Smooth muscle cell (in vitro differentiated cells): ENCODE measurements at regions not wholly inside any gene's neighbourhood (a gene's known extent, or its start where the extent isn't known, plus 50 kb on each side); places are given as distances from the start of the nearest gene placed in this dataset.

Experiments
- DNase-seq: peaks from one replicate; lab custom pipeline; 2025; ENCODE audit not compliant: unreplicated experiment; lab: John Stamatoyannopoulos, UW
- H2AFZ ChIP-seq: fragments of 200-600 bp; sonication (generic); 2 replicates; pipeline ENCODE4 v1.6.0; 2016; ENCODE audit warnings: antibody characterized with exemption, low read depth, mild to moderate bottlenecking
- H3F3A ChIP-seq: fragments of 200-600 bp; sonication (generic); 2 replicates; pipeline ENCODE4 v1.6.0; 2017; ENCODE audit warnings: antibody characterized with exemption, low read depth
- H3K27ac ChIP-seq: fragments of 200-600 bp; sonication (generic); 2 replicates; pipeline ENCODE4 v1.5.1; 2016; ENCODE audit warnings: low read depth, mild to moderate bottlenecking
- H3K27me3 ChIP-seq: fragments of 200-600 bp; sonication (generic); 2 replicates; pipeline ENCODE4 v1.6.1; 2016; ENCODE audit warnings: low read depth, mild to moderate bottlenecking
- H3K36me3 ChIP-seq: fragments of 200-600 bp; sonication (generic); 2 replicates; pipeline ENCODE4 v1.5.1; 2016; ENCODE audit warnings: low read depth
- H3K4me1 ChIP-seq: fragments of 200-600 bp; sonication (generic); 2 replicates; pipeline ENCODE4 v1.5.1; 2016; ENCODE audit warnings: low read depth
- H3K4me2 ChIP-seq: fragments of 200-600 bp; sonication (generic); 2 replicates; pipeline ENCODE4 v1.6.0; 2016; ENCODE audit warnings: mild to moderate bottlenecking
- H3K4me3 ChIP-seq: fragments of 200-600 bp; sonication (generic); 2 replicates; pipeline ENCODE4 v1.5.1; 2016; ENCODE audit warnings: mild to moderate bottlenecking
- H3K79me2 ChIP-seq: fragments of 200-600 bp; sonication (generic); 2 replicates; pipeline ENCODE4 v1.6.0; 2016; ENCODE audit warnings: low read depth, mild to moderate bottlenecking
- H3K9ac ChIP-seq: fragments of 200-600 bp; sonication (generic); 2 replicates; pipeline ENCODE4 v1.6.0; 2016; ENCODE audit warnings: low read depth
- H3K9me3 ChIP-seq: fragments of 200-600 bp; sonication (generic); replicated peaks from 2 replicates; pipeline ENCODE4 v1.5.1; 2016; ENCODE audit warnings: low read depth
- H4K20me1 ChIP-seq: fragments of 200-600 bp; sonication (generic); 2 replicates; pipeline ENCODE4 v1.6.0; 2016; ENCODE audit warnings: low read depth
- CTCF ChIP-seq: fragments of 200-600 bp; sonication (generic); IDR thresholded peaks from 2 replicates; pipeline ENCODE4 v1.5.1; 2017; ENCODE audit warnings: borderline replicate concordance, mild to moderate bottlenecking, antibody characterized with exemption; ENCODE audit not compliant: insufficient read depth, poor library complexity, severe bottlenecking
- WGBS: methylation state at CpG from one replicate; pipeline ENCODE4 v1.1.7; 2016; ENCODE audit warnings: low lambda C conversion rate; 5-methylcytosine and 5-hydroxymethylcytosine counted together

DNA sequence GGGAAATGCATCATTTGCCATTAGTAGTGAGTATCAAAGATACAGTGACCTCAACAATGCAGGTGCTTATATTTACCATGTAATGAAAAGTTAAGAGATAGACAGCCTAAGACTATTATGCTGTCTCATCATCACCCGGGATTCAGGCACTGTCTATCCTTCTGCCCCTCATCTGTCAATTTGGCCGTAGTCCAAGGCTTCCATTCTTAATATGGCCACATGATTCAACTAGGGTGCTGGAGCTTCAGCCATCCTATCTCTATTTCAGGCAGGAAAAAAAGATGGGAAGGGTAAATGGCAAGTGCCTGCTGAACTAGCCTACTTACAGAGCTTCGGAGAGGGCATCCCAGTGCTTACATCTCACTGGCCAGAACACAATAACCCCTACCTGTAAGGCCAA is 196.7 kb upstream of the LNX1 start:
- no peak overlapping the region for H3K4me2 ChIP-seq
- WGBS, result 92% methylated on average over 3 of the region's 3 CpGs
- no peaks in the 10 kb centered on the region for H3K9me3 ChIP-seq
- TF ChIP-seq CTCF, result no peak
- H2AFZ ChIP-seq, result no peak overlapping the region
- no peak overlapping the region for H3K9ac ChIP-seq
- H4K20me1 ChIP-seq, result no peaks in the 10 kb centered on the region
- H3F3A ChIP-seq, result peaks cover 9% of the 10 kb centered on the region
- no peak overlapping the region for H3K27ac ChIP-seq
- no peaks in the 10 kb centered on the region for H3K4me1 ChIP-seq
- DNase-seq, result no peak
- H3K79me2 ChIP-seq, result no peaks in the 10 kb centered on the region
- H3K4me3 ChIP-seq, result no peak overlapping the region
- peaks cover 20% of the 10 kb centered on the region for H3K27me3 ChIP-seq
- H3K36me3 ChIP-seq, result no peaks in the 10 kb centered on the region

GRCh38 chr4:53786632-53787031 is 195.3 kb upstream of the LNX1 start:
- no peak for TF ChIP-seq CTCF
- H3K4me2 ChIP-seq, result peak overlapping the region; percentile 5
- no peaks in the 10 kb centered on the region for H3K79me2 ChIP-seq
- H3K9me3 ChIP-seq, result no peaks in the 10 kb centered on the region
- H4K20me1 ChIP-seq, result no peaks in the 10 kb centered on the region
- peaks cover 12% of the 10 kb centered on the region for H3K27me3 ChIP-seq
- H2AFZ ChIP-seq, result peak overlapping the region; percentile 26
- no peak overlapping the region for H3K4me3 ChIP-seq
- peak overlapping the region; percentile 35 for H3K27ac ChIP-seq
- peaks cover 11% of the 10 kb centered on the region for H3F3A ChIP-seq
- WGBS, result 14% methylated on average over 4 of the region's 4 CpGs
- H3K4me1 ChIP-seq, result no peaks in the 10 kb centered on the region
- no peak overlapping the region for H3K9ac ChIP-seq
- no peaks in the 10 kb centered on the region for H3K36me3 ChIP-seq
- DNase-seq, result no peak

DNA sequence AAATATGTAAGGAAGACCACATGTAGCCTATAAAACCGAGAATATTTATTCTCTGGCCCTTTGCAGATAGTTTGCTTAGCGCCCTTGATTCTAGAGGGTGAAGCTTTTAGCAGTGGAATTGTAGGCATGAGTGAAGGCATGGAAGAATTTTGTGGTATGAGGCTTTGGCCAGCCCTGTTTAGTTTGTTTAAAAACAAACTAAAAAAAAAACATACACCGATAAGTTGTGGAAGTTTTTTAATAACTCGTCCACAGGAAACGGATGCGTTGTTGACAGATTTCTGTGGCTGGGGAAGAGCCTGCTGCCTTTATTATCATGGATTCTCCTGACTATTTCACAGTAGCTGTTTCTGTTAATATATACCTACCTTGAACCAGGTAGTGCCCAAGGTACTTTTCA is 194.7 kb upstream of the LNX1 start:
- no peak overlapping the region for H3K4me3 ChIP-seq
- no peaks in the 10 kb centered on the region for H4K20me1 ChIP-seq
- no peaks in the 10 kb centered on the region for H3K36me3 ChIP-seq
- no peak overlapping the region for H2AFZ ChIP-seq
- peak overlapping the region; percentile 5 for H3K4me2 ChIP-seq
- H3K9ac ChIP-seq, result no peak overlapping the region
- no peaks in the 10 kb centered on the region for H3K79me2 ChIP-seq
- TF ChIP-seq CTCF, result no peak
- WGBS, result 41% methylated on average over 6 of the region's 6 CpGs
- peak overlapping the region; percentile 35 for H3K27ac ChIP-seq
- no peak for DNase-seq
- peaks cover 6% of the 10 kb centered on the region for H3K27me3 ChIP-seq
- no peaks in the 10 kb centered on the region for H3K4me1 ChIP-seq
- no peaks in the 10 kb centered on the region for H3K9me3 ChIP-seq
- H3F3A ChIP-seq, result peaks cover 11% of the 10 kb centered on the region

- no peaks in the 10 kb centered on the region for H3K9me3 ChIP-seq
- H3K27ac ChIP-seq, result no peak overlapping the region
- no peaks in the 10 kb centered on the region for H3K27me3 ChIP-seq
- H3K36me3 ChIP-seq, result no peaks in the 10 kb centered on the region
- no peaks in the 10 kb centered on the region for H3K4me1 ChIP-seq
- no peak overlapping the region for H2AFZ ChIP-seq
- 93% methylated on average over 3 of the region's 3 CpGs for WGBS
- H3K9ac ChIP-seq, result no peak overlapping the region
- DNase-seq, result no peak
- H3K4me3 ChIP-seq, result no peak overlapping the region
- H3K79me2 ChIP-seq, result no peaks in the 10 kb centered on the region
- no peak overlapping the region for H3K4me2 ChIP-seq
- TF ChIP-seq CTCF, result no peak
- H3F3A ChIP-seq, result peaks cover 12% of the 10 kb centered on the region
- H4K20me1 ChIP-seq, result no peaks in the 10 kb centered on the region
These were observed 192.8 kb upstream of the LNX1 start for GRCh38 chr4:53784112-53784511.
